ENCODE measurements at regions not wholly inside any gene's neighbourhood (a gene's known extent, or its start where the extent isn't known, plus 50 kb on each side); places are given as distances from the start of the nearest gene placed in this dataset.

GRCh38 chr9:1804128-1804865, 210.8 kb upstream of the SMARCA2 start:
- no peak for TF ChIP-seq CTCF (IDR thresholded peaks at IDR 0.05)
- Histone ChIP-seq H3K4me1 (no peaks in the 10 kb centered on the region), H3K36me3 (no peaks in the 10 kb centered on the region), H3K27me3 (no peaks in the 10 kb centered on the region), H3K9me3 (no peaks in the 10 kb centered on the region), H3K27ac (no peak overlapping the region), H3K4me3 (no peak overlapping the region)
- DNase-seq (no peak), FAIRE-seq (no peak), ATAC-seq (no peak)
- intact Hi-C loops (cut with DNase I), result no loop called here
- 91 to 93% methylated on average over 4 of the region's 4 CpGs for WGBS, 2 donors

- H3K27me3 ChIP-seq, result peaks cover 0 to 8% (median 2%) of the 10 kb centered on the region in 4 donors
- DNase-seq, result no peak
- WGBS, 2 donors, result 89 to 95% methylated on average over 3 of the region's 3 CpGs
- H3K4me1 ChIP-seq, result no peaks in the 10 kb centered on the region
- intact Hi-C loops (cut with DNase I), result no loop called here
- H3K9me3 ChIP-seq, result no peaks in the 10 kb centered on the region
- ATAC-seq, result no peak
- no peak overlapping the region for H3K27ac ChIP-seq
- H3K4me3 ChIP-seq, result no peak overlapping the region
- no peak for TF ChIP-seq CTCF (IDR thresholded peaks at IDR 0.05)
- FAIRE-seq, result no peak
- no peaks in the 10 kb centered on the region for H3K36me3 ChIP-seq
Measured at GRCh38 chr9:1829719-1830118, 185.4 kb upstream of the SMARCA2 start.

GRCh38 chr9:1832960-1833359, 182.2 kb upstream of the SMARCA2 start:
- H3K9me3 ChIP-seq, result no peaks in the 10 kb centered on the region
- H3K27me3 ChIP-seq, result no peaks in the 10 kb centered on the region
- no peak overlapping the region for H3K4me3 ChIP-seq
- intact Hi-C loops (cut with DNase I), result no loop called here
- H3K27ac ChIP-seq, result no peak overlapping the region
- TF ChIP-seq CTCF (IDR thresholded peaks at IDR 0.05), result no peak
- H3K4me1 ChIP-seq, result no peaks in the 10 kb centered on the region
- no peak for DNase-seq
- FAIRE-seq, result no peak
- no peaks in the 10 kb centered on the region for H3K36me3 ChIP-seq
- 74 to 87% methylated on average over 8 of the region's 8 CpGs for WGBS, 2 donors
- no peak for ATAC-seq

- H3K4me1 ChIP-seq, result no peaks in the 10 kb centered on the region
- no peak for FAIRE-seq
- WGBS, 2 donors, result 44 to 47% methylated on average over 6 of the region's 6 CpGs
Measured at GRCh38 chr9:1837453-1838084, 177.6 kb upstream of the SMARCA2 start.

More at GRCh38 chr9:1837453-1838084, 177.6 kb upstream of the SMARCA2 start:
- intact Hi-C loops (cut with DNase I), result no loop called here
- TF ChIP-seq CTCF (IDR thresholded peaks at IDR 0.05), result peak in 3 of 4 donors; percentile 12 to 15 (median 15)
- Histone ChIP-seq H3K9me3 (no peaks in the 10 kb centered on the region), H3K27ac (no peak overlapping the region), H3K36me3 (no peaks in the 10 kb centered on the region), H3K4me3 (no peak overlapping the region), H3K27me3 (no peaks in the 10 kb centered on the region)
- DNase-seq (peak in 1 of 6 donors; percentile 18), ATAC-seq (peak in 3 of 4 donors; percentile 22 to 70 (median 58))

Measured in pancreas (tissue), 10 donors.